GM12891 (cell line): ENCODE measurements at regions not wholly inside any gene's neighbourhood (a gene's known extent, or its start where the extent isn't known, plus 50 kb on each side); places are given as distances from the start of the nearest gene placed in this dataset.

Source experiments
- DNase-seq: peaks from one replicate; pipeline ENCODE4 v3.0.0; 2011; ENCODE audit warnings: low spot score; ENCODE audit not compliant: insufficient read length
- FAIRE-seq: peaks from 2 replicates; lab custom pipeline; 2011; peaks lifted over from hg19 to GRCh38; lab: Jason Lieb, UNC
- PAX5 ChIP-seq: IDR thresholded peaks from 2 replicates; pipeline ENCODE4 v1.6.1; 2011; ENCODE audit warnings: low read length, moderate library complexity, mild to moderate bottlenecking; ENCODE audit not compliant: insufficient read depth, severe bottlenecking
- POLR2A ChIP-seq: IDR thresholded peaks from 2 replicates; pipeline ENCODE4 v1.6.1; 2011; ENCODE audit warnings: low read depth, low read length, control low read depth
- POLR2AphosphoS5 ChIP-seq: IDR thresholded peaks from 2 replicates; pipeline ENCODE4 v1.6.1; 2011; ENCODE audit warnings: low read depth, low read length, control low read depth
- POU2F2 ChIP-seq: IDR thresholded peaks from 2 replicates; pipeline ENCODE4 v1.6.1; 2011; ENCODE audit warnings: low read depth, mild to moderate bottlenecking, control low read depth, low read length, moderate library complexity
- SPI1 ChIP-seq: IDR thresholded peaks from 2 replicates; pipeline ENCODE4 v1.6.1; 2011; ENCODE audit warnings: low read depth, low read length, control low read depth
- TAF1 ChIP-seq: IDR thresholded peaks from 2 replicates; pipeline ENCODE4 v1.6.1; 2011; ENCODE audit warnings: low read depth, low read length, control low read depth

DNA sequence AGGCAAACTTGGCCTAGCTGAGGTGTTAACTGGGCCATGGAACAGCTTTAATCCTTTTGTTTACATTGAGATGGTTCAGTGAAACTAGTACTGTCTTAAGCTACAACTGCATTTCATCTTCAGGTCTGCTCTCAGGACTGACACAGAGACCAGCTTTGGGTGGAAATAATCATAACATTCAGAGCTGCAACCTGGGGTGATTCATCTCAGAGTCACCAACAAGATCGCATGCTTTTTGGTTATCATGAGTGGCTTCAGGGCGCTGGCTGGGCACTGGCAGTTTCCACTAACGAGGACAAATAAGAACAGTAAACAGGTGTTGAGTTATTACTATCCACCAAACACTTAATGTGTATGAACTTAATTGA, 60.9 kb upstream of the PAX6 start:
- TF ChIP-seq TAF1: no peak
- TF ChIP-seq SPI1: no peak
- TF ChIP-seq POLR2A: no peak
- TF ChIP-seq PAX5: no peak
- TF ChIP-seq POU2F2: no peak
- no peak for TF ChIP-seq POLR2AphosphoS5
- FAIRE-seq: no peak
- DNase-seq: no peak

DNA sequence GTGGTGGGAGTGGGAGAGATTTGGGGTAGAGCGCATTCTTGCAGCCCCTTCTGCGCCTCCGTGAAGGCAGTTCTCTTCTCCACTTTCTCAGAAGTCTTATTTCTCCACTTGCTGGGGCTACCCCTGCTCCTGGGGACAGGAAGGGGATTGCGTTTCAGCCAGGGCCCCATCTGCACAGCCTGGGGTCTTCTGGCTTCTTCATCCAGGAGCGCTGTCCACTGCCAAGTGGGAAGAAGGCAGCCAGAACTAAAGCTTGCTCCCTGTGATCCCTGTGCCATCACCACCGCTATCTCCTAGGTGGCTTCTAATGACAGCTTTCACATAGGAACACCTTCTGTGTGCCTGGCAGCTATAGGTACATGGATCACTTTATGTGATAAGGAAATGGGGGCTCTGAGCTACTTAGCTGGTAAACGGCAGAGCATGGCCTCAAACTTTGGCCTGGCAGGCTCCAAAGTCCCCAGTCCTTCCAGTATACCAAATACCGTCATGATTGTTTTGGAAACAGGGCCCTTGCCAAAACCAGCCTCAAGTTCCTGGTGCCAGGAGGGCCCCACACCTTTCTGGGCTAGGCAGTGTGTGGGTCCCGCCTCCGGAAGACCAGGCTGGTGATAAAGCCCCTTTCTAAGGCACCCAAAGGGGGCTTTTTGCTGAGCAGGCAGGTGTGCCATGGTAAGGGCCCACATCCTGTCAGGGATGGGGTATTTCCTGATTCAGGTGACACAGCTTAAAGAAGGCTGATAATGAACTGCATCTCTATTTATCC, 60.4 kb upstream of the PAX6 start:
- FAIRE-seq (no peak), DNase-seq (no peak)
- no peak for TF ChIP-seq POU2F2
- no peak for TF ChIP-seq POLR2AphosphoS5
- TF ChIP-seq SPI1: no peak
- no peak for TF ChIP-seq POLR2A
- TF ChIP-seq TAF1: no peak
- TF ChIP-seq PAX5: no peak

DNA sequence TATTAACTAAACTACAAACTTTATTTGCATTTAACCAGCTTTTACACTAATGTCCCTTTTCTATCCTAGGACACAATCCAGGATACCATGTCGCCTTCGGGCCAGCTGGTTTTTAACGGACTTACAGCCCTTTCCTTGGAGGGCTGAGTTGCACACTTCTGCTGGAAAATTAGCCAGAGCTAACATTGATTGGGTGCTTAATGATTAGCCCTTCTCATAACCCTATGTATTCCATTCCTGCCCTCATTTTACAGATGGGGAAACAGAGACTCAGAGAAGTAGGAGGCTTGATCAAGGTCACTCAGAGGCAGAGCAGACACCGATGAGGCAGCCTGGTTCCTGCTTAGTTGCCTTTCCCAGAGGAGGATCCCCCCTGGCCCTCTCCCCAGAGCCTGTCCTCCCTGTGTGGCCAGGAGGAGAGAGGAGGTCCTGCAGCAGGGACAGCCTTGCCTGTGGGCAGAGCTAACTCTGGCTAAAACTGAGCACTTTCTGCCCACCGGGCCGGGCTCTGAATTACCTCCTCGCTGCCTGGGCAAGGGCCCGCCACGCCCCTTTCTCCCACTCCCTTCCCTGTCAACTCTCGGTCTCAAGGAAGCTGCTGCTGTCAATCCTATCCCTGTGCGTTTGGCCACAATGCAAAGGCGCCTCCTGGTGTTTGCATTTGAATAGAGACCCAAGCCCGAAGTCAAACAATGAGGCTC, 59.6 kb upstream of the PAX6 start:
- peak; percentile 15 for DNase-seq

DNA sequence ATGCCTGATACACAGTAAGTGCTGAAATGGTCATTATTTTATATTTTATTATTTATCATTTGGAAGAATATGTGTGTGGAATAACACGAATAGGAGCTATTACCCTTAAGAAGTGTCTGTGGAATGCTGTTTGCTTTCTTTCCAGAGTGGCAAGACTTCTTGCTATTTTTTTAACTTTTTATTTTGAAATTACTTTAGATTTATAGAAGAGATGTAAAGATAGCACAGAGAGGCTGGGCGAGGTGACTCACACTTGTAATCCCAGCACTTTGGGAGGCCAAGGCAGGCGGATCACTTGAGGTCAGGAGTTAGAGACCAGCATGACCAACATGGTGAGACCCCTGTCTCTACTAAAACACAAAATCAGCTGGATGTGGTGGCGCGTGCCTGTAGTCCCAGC, 58.9 kb upstream of the PAX6 start:
- no peak for DNase-seq
- FAIRE-seq: no peak
- no peak for TF ChIP-seq PAX5
- no peak for TF ChIP-seq POU2F2
- TF ChIP-seq POLR2A: no peak
- no peak for TF ChIP-seq TAF1
- TF ChIP-seq POLR2AphosphoS5: no peak
- TF ChIP-seq SPI1: no peak

More for the DNA sequence above, 59.6 kb upstream of the PAX6 start:
- FAIRE-seq: no peak
- no peak for TF ChIP-seq POLR2AphosphoS5

DNA sequence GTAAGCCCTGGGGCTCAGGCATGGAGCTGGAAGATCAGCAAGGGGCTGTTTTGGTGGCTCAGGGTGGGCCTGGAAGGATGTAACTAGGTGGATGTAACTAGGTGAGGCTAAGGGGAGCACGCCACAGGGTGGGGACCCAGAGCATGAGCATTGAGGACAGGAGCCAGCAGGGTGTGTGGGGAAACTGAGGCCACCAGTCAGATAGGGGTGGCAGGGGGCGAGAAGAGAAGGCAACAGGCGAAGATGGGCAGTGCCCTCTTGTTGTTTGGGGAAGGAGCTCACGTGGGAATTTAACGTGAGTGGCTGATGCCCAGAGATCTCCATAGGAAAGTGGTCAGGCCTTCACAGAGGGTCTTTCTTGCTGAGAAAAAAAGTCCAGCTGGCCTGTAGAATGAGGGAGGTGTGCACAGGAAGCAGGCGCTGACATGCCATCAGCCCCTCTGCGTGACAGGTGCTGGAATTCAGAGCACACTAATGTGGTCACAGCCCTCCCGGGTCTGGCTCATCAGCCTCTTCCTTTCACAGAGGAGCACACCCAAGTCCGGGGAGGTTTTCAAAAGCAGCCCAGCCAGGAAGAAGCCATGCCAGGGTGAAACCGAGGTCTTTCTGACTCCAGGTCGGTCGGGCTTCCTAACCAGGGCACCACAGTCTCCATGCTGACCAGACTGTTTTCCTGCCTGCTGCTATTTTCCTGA, 54.6 kb upstream of the PAX6 start:
- no peak for DNase-seq
- no peak for FAIRE-seq
- TF ChIP-seq SPI1: no peak
- TF ChIP-seq POU2F2: no peak
- no peak for TF ChIP-seq POLR2AphosphoS5
- TF ChIP-seq TAF1: no peak
- TF ChIP-seq POLR2A: no peak
- TF ChIP-seq PAX5: no peak

DNA sequence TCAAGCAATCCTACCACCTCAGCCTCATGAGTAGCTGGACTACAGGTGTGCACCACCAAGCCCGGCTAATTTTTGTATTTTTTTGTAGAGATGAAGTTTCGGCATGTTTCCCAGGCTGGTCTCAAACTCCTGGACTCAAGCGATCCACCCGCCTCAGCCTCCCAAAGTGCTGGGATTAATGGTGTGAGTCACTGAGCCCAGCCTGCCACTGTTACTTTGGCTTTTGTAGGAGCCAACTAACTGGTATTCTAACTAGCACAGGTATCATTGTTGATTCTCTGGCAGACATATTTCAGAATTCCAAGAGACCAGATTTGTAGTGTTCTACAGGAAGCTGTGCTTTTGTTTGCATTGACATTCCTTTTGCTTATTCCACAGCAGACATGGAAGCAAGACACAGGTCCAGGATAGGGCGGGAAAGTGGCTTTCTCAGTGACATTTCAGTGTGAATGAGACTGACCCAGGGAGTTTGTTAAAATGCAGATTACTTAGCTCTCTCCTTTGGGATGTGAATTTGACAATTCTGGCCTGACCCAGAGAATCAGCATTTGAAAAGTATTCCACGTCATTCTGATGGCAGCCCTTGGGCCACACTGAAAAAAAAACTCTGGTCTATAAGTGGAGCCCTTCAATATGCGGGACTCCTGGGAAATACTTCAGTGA, 52.2 kb upstream of the PAX6 start:
- DNase-seq: no peak
- FAIRE-seq: no peak
- TF ChIP-seq POLR2A: no peak
- no peak for TF ChIP-seq PAX5
- no peak for TF ChIP-seq SPI1
- TF ChIP-seq POLR2AphosphoS5: no peak
- TF ChIP-seq POU2F2: no peak
- TF ChIP-seq TAF1: no peak

DNA sequence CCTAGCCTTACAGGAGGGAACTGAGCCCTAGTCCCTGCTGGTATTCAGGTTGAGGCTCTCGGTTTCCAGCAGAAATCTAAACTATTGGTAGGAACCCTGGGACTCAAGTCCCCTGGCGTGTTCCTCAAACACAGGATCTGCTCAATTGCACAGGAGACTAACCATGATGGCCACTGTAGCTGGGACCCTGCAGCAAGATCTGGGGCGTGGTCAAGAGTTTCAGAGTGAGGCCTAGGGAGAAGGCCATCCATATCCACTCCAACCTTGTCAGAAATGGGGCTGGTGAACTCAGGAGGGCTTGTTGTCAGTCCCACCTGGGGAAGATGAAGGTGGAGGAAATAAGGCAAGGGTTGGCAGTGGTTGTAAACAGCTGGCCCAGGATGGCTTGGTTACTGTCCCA, 49.9 kb upstream of the PAX6 start:
- TF ChIP-seq POLR2AphosphoS5 (no peak), PAX5 (no peak), SPI1 (no peak), POLR2A (no peak), POU2F2 (no peak), TAF1 (no peak)
- no peak for FAIRE-seq
- no peak for DNase-seq
